ENCODE measurements at regions not wholly inside any gene's neighbourhood (a gene's known extent, or its start where the extent isn't known, plus 50 kb on each side); places are given as distances from the start of the nearest gene placed in this dataset.
"Not testable (repeated sequence)": the region's sequence is repeated elsewhere in the genome, so short reads cannot be mapped to it uniquely, and the experiment has no call there.

DNA sequence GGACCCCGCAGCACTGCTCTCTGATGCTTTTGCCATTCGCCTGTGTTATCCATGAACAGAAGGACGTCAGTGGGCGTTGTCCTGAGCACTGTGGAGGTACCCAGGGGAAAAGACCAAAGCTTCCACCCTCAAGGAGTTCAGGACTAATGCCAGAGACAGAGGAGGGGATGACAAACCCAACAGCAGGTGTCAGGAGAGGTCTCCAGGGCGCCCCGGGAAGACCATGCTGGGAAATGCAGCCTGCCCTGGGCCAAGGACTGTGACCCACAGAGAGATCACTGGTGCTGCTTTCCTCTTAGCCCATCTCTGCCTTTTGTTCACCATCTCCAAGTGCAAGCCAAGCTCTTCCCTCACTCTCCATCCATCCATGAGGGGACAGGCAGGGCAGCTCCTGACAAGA, 166.8 kb upstream of the PFKP start:
- TF ChIP-seq CTCF (IDR thresholded peaks at IDR 0.05) (no peak), POLR2A (IDR thresholded peaks at IDR 0.05) (no peak)
- DNase-seq, result no peak
- 82 to 90% methylated on average over 6 of the region's 6 CpGs for WGBS, 2 donors
- intact Hi-C loops (cut with DNase I; ENCODE audit: low total_unique reads), result no loop called here
- no peak overlapping the region for H3K4me3 ChIP-seq
- no peaks in the 10 kb centered on the region for H3K4me1 ChIP-seq
- no peaks in the 10 kb centered on the region for H3K27me3 ChIP-seq
- H3K36me3 ChIP-seq (ENCODE audit: low read depth, missing control alignments), result no peaks in the 10 kb centered on the region
- no peak overlapping the region for H3K27ac ChIP-seq
- H3K9me3 ChIP-seq, result no peaks in the 10 kb centered on the region

GRCh38 chr10:2899246-2899951, 167.9 kb upstream of the PFKP start:
- 85 to 87% methylated on average over 19 of the region's 19 CpGs for WGBS, 2 donors
- TF ChIP-seq CTCF (IDR thresholded peaks at IDR 0.05) (no peak), POLR2A (IDR thresholded peaks at IDR 0.05) (no peak)

GRCh38 chr10:2898509-2898860, 168.9 kb upstream of the PFKP start:
- H3K36me3 ChIP-seq (ENCODE audit: low read depth, missing control alignments), result no peaks in the 10 kb centered on the region
- WGBS, 2 donors, result 90 to 94% methylated on average over 6 of the region's 6 CpGs

More at GRCh38 chr10:2899246-2899951, 167.9 kb upstream of the PFKP start:
- no peak overlapping the region for H3K4me3 ChIP-seq
- intact Hi-C loops (cut with DNase I; ENCODE audit: low total_unique reads), result loop anchor here (10.0 kb wide), 1 partner anchor 845 kb away; no protein-coding TSS in a partner anchor
- H3K27ac ChIP-seq, result no peak overlapping the region
- H3K27me3 ChIP-seq, result no peaks in the 10 kb centered on the region
- no peaks in the 10 kb centered on the region for H3K9me3 ChIP-seq
- no peak for DNase-seq
- H3K4me1 ChIP-seq, result no peaks in the 10 kb centered on the region
- H3K36me3 ChIP-seq (ENCODE audit: low read depth, missing control alignments), result no peaks in the 10 kb centered on the region

GRCh38 chr10:2897619-2898508, 169.5 kb upstream of the PFKP start:
- DNase-seq, result no peak
- H3K9me3 ChIP-seq, result no peaks in the 10 kb centered on the region
- intact Hi-C loops (cut with DNase I; ENCODE audit: low total_unique reads), result loop anchor here (10.0 kb wide), 1 partner anchor 843 kb away; no protein-coding TSS in a partner anchor
- H3K27me3 ChIP-seq, result no peaks in the 10 kb centered on the region
- WGBS, 2 donors, result 78 to 80% methylated on average over 13 of the region's 13 CpGs
- H3K4me1 ChIP-seq, result no peaks in the 10 kb centered on the region
- no peak for TF ChIP-seq CTCF (IDR thresholded peaks at IDR 0.05)
- no peak for TF ChIP-seq POLR2A (IDR thresholded peaks at IDR 0.05)
- H3K4me3 ChIP-seq, result no peak overlapping the region
- no peaks in the 10 kb centered on the region for H3K36me3 ChIP-seq (ENCODE audit: low read depth, missing control alignments)
- H3K27ac ChIP-seq, result no peak overlapping the region

More at GRCh38 chr10:2898509-2898860, 168.9 kb upstream of the PFKP start:
- Histone ChIP-seq H3K4me1 (no peaks in the 10 kb centered on the region), H3K27me3 (no peaks in the 10 kb centered on the region), H3K27ac (no peak overlapping the region), H3K4me3 (no peak overlapping the region), H3K9me3 (no peaks in the 10 kb centered on the region)
- TF ChIP-seq CTCF (IDR thresholded peaks at IDR 0.05) (no peak), POLR2A (IDR thresholded peaks at IDR 0.05) (no peak)
- no peak for DNase-seq
- intact Hi-C loops (cut with DNase I; ENCODE audit: low total_unique reads), result loop anchor here (10.0 kb wide), 1 partner anchor 844 kb away; no protein-coding TSS in a partner anchor

GRCh38 chr10:2896334-2896733, 171.0 kb upstream of the PFKP start:
- H3K36me3 ChIP-seq (ENCODE audit: low read depth, missing control alignments); H3K27me3 ChIP-seq; H3K4me3 ChIP-seq; H3K4me1 ChIP-seq; H3K27ac ChIP-seq; H3K9me3 ChIP-seq; DNase-seq: not testable (repeated sequence)
- 86 to 100% methylated on average over 1 of the region's 1 CpG for WGBS, 2 donors
- intact Hi-C loops (cut with DNase I; ENCODE audit: low total_unique reads), result loop anchor here (10.0 kb wide), 1 partner anchor 842 kb away; no protein-coding TSS in a partner anchor
